Brain microvascular endothelial cell (primary cell): ENCODE measurements at regions not wholly inside any gene's neighbourhood (a gene's known extent, or its start where the extent isn't known, plus 50 kb on each side); places are given as distances from the start of the nearest gene placed in this dataset.

ENCODE experiments used
- DNase-seq: peaks from one replicate; pipeline ENCODE4 v3.0.0-alpha.2; 2020
- H3K27ac ChIP-seq: fragments of 250-450 bp; sonication (Bioruptor Pico); 2 replicates; pipeline ENCODE4 v1.5.1; 2020; ENCODE audit warnings: mild to moderate bottlenecking, moderate library complexity
- H3K27me3 ChIP-seq: fragments of 250-450 bp; sonication (Bioruptor Pico); replicated peaks from 2 replicates; pipeline ENCODE4 v1.5.1; 2020; ENCODE audit warnings: mild to moderate bottlenecking
- H3K36me3 ChIP-seq: fragments of 250-450 bp; sonication (Bioruptor Pico); replicated peaks from 2 replicates; pipeline ENCODE4 v1.5.1; 2020; ENCODE audit warnings: mild to moderate bottlenecking
- H3K4me3 ChIP-seq: 2 replicates; pipeline ENCODE4 v1.5.1; 2011; ENCODE audit warnings: low read depth, mild to moderate bottlenecking, control low read depth, low read length, moderate library complexity
- in situ Hi-C: cut with HindIII; loops from 2 replicates; pipeline ENCODE4 v1.10.0; 2017; ENCODE audit warnings: low sequenced_read_pairs, low pct_ligation_motif_present
- TF ChIP-seq, protein P1 (sequence below): IDR thresholded peaks from 2 replicates; pipeline ENCODE4 v1.5.1; 2011; ENCODE audit warnings: low read depth, mild to moderate bottlenecking, moderate library complexity, low read length, control low read depth, inconsistent platforms; ENCODE audit errors: missing control alignments

DNA sequence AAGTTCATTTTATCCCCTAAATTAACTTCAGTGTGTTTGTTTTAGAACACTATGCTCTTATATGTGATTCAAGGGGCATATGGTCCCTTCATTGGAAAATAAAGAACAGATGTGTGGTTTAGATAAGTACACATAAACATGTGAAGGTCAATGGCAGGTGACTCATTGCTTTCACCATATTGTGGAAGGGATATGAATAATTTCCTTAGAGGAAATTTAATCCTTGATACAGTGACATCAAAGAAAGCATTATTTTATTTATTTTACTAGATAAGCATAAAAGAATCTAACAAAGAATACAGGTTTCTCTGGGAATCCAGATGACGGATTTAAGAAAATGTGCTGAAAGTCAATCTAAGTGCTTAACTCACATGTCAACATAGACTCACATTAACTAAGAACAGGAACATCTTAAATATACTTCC is 373.5 kb downstream of the KCTD12 start:
- H3K27ac ChIP-seq: peak overlapping the region; percentile 80
- peak; percentile 92 for DNase-seq
- TF ChIP-seq, protein P1, sequence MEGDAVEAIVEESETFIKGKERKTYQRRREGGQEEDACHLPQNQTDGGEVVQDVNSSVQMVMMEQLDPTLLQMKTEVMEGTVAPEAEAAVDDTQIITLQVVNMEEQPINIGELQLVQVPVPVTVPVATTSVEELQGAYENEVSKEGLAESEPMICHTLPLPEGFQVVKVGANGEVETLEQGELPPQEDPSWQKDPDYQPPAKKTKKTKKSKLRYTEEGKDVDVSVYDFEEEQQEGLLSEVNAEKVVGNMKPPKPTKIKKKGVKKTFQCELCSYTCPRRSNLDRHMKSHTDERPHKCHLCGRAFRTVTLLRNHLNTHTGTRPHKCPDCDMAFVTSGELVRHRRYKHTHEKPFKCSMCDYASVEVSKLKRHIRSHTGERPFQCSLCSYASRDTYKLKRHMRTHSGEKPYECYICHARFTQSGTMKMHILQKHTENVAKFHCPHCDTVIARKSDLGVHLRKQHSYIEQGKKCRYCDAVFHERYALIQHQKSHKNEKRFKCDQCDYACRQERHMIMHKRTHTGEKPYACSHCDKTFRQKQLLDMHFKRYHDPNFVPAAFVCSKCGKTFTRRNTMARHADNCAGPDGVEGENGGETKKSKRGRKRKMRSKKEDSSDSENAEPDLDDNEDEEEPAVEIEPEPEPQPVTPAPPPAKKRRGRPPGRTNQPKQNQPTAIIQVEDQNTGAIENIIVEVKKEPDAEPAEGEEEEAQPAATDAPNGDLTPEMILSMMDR: no peak

DNA sequence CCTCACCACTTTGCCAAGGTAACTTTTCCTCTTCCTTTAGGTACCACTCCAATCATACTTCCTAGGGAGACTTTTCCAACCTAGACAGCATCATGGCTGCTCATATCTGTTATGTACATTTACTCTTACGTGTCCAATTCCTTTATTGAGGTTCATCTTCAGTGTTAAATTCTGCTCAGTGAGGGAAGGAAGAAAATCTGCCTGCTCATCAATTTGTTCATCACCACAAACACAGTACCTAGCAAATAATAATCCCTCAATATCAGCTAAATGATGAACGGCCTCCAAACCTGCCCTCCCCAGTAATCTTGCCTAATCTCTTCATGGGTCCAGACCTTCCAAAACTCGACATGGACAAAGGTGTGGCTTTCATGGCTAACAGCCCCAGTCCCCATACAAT is 380.8 kb downstream of the KCTD12 start:
- in situ Hi-C loops: no loop called here
- Histone ChIP-seq H3K4me3 (no peak overlapping the region), H3K27ac (no peak overlapping the region), H3K27me3 (no peaks in the 10 kb centered on the region), H3K36me3 (no peaks in the 10 kb centered on the region)
- DNase-seq: no peak
- TF ChIP-seq, protein P1: no peak

More for the DNA sequence above, 373.5 kb downstream of the KCTD12 start:
- Histone ChIP-seq H3K27me3 (no peaks in the 10 kb centered on the region), H3K36me3 (no peaks in the 10 kb centered on the region), H3K4me3 (no peak overlapping the region)
- in situ Hi-C loops: no loop called here

DNA sequence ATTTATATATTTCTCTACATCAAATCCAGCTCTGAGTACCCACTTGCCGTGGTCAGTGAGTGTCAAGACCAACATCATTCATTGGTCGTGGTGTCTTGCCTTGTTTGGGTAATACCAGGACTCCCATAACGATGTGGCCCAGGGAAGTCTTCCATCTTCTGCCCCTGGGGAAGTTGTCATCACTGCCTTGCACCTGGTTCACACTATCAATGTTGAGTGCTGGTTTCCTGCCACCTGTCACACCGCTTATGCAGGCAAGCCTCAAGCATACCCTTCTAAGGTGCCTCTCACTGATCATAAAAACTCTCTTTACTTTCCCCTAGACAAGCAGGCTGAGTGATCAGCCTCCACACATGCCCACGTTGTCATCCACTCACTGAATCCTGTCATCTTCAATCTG is 382.4 kb downstream of the KCTD12 start:
- H3K27me3 ChIP-seq: no peaks in the 10 kb centered on the region
- in situ Hi-C loops: no loop called here
- H3K36me3 ChIP-seq: no peaks in the 10 kb centered on the region
- no peak overlapping the region for H3K4me3 ChIP-seq
- no peak for DNase-seq
- no peak overlapping the region for H3K27ac ChIP-seq
- TF ChIP-seq, protein P1: no peak

DNA sequence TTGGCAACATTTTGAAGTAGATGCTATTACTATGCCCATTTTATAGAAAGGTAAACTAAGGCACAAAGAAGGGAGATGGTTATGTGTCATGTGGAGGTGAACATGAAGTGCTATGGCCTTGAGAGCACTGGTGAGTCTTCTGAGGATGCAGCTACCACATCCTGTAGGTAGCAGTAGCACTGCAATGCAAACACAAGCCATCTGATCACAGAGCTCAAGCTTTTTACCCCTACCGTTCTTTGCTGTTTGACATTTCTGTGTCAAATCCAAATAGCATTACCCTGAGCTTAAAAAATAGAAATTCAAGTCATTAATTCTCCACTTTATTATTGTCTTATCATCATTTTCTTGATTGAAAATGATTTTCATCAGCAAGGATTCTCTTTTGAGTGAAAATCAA is 382.9 kb downstream of the KCTD12 start:
- TF ChIP-seq, protein P1: no peak
- DNase-seq: no peak
- Histone ChIP-seq H3K27ac (no peak overlapping the region), H3K36me3 (no peaks in the 10 kb centered on the region), H3K27me3 (no peaks in the 10 kb centered on the region), H3K4me3 (no peak overlapping the region)
- in situ Hi-C loops: no loop called here

DNA sequence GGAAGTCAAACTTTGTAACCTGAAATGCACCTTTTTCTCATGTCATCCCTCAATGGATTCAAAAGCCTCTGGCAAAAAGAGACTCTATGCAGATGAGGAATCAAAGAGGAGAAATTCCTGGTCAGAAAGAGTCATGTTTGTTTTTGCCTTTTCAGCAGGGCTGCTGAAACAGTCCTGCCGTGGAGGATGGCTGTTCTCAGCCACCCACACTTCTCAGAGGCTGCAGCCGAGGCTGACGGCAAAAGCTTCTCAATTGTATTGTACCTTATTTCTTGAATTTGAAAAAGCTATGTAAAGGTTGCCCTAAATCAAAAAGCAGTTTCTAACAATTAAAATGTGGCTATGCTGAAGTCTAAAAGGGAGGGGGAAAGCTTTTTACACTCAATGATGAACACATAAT is 385.3 kb downstream of the KCTD12 start:
- TF ChIP-seq, protein P1: no peak
- DNase-seq: no peak
- Histone ChIP-seq H3K27me3 (no peaks in the 10 kb centered on the region), H3K36me3 (no peaks in the 10 kb centered on the region), H3K4me3 (no peak overlapping the region), H3K27ac (no peak overlapping the region)
- in situ Hi-C loops: no loop called here

DNA sequence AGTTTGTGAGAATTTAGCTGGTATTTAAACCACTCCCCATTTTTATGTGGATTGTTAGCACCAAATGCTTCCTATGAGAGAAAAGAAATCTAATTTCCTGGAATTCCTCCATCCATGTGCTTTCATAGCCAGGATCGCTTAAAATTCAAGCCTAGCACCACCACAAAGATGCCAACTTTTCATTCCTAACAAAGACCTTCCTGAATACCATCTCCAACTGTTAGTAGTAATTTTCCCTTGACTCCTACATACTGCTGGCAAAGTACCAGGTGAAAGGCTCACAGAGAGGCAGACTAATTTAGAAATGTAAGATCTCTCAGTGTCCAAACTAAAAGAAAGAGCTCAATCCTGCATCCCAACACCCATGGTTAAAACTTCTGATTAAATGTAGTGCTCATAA is 386.3 kb downstream of the KCTD12 start:
- in situ Hi-C loops: no loop called here
- TF ChIP-seq, protein P1: no peak
- DNase-seq: no peak
- no peaks in the 10 kb centered on the region for H3K27me3 ChIP-seq
- no peak overlapping the region for H3K27ac ChIP-seq
- no peaks in the 10 kb centered on the region for H3K36me3 ChIP-seq
- no peak overlapping the region for H3K4me3 ChIP-seq
